H9 (cell line): ENCODE measurements at regions not wholly inside any gene's neighbourhood (a gene's known extent, or its start where the extent isn't known, plus 50 kb on each side); places are given as distances from the start of the nearest gene placed in this dataset.

ENCODE experiments used
- DNase-seq: peaks from one replicate; pipeline ENCODE4 v3.0.0-alpha.2; 2017
- H2AFZ ChIP-seq: one replicate; pipeline ENCODE4 v1.6.1; 2013; ENCODE audit warnings: mild to moderate bottlenecking, low read length, control low read depth, moderate library complexity
- H2AK5ac ChIP-seq: 2 replicates; pipeline ENCODE4 v1.6.1; 2013; ENCODE audit warnings: low read length, control low read depth, mixed read lengths; ENCODE audit not compliant: insufficient read length
- H2BK120ac ChIP-seq: one replicate; pipeline ENCODE4 v1.6.1; 2013; ENCODE audit warnings: low read depth, mild to moderate bottlenecking, low read length, control low read depth, inconsistent platforms; ENCODE audit not compliant: poor library complexity, severe bottlenecking
- H2BK12ac ChIP-seq: 2 replicates; pipeline ENCODE4 v1.6.1; 2013; ENCODE audit warnings: low read length, control low read depth, mixed read lengths, low read depth; ENCODE audit not compliant: insufficient read length
- H2BK15ac ChIP-seq: 2 replicates; pipeline ENCODE4 v1.6.1; 2013; ENCODE audit warnings: low read depth, low read length, control low read depth
- H2BK20ac ChIP-seq: one replicate; pipeline ENCODE4 v1.6.1; 2013; ENCODE audit warnings: low read depth, mild to moderate bottlenecking, low read length, control low read depth, inconsistent platforms; ENCODE audit not compliant: poor library complexity, severe bottlenecking
- H2BK5ac ChIP-seq: 2 replicates; pipeline ENCODE4 v1.6.1; 2013; ENCODE audit warnings: low read length, control low read depth, mixed read lengths; ENCODE audit not compliant: insufficient read length
- H3K14ac ChIP-seq: 2 replicates; pipeline ENCODE4 v1.6.1; 2013; ENCODE audit warnings: low read length, control low read depth; ENCODE audit not compliant: insufficient read depth
- H3K18ac ChIP-seq: 2 replicates; pipeline ENCODE4 v1.6.1; 2013; ENCODE audit warnings: low read depth, mild to moderate bottlenecking, mixed read lengths, low read length, control low read depth; ENCODE audit not compliant: insufficient read length
- H3K23ac ChIP-seq: 2 replicates; pipeline ENCODE4 v1.6.1; 2013; ENCODE audit warnings: low read length, control low read depth, mixed read lengths, low read depth; ENCODE audit not compliant: insufficient read length
- H3K23me2 ChIP-seq: 2 replicates; pipeline ENCODE4 v1.6.1; 2013; ENCODE audit warnings: low read depth, mild to moderate bottlenecking, mixed read lengths, low read length, control low read depth; ENCODE audit not compliant: insufficient read length, poor library complexity, severe bottlenecking
- H3K27ac ChIP-seq: 2 replicates; pipeline ENCODE4 v1.5.1; 2013; ENCODE audit warnings: low read length, control low read depth, mixed read lengths, low read depth; ENCODE audit not compliant: insufficient read length
- H3K27me3 ChIP-seq: 2 replicates; pipeline ENCODE4 v1.6.1; 2013; ENCODE audit warnings: low read length, control low read depth, inconsistent platforms; ENCODE audit not compliant: insufficient read depth
- H3K4ac ChIP-seq: 2 replicates; pipeline ENCODE4 v1.6.1; 2013; ENCODE audit warnings: low read depth, mild to moderate bottlenecking, control low read depth, inconsistent platforms, low read length, moderate library complexity
- H3K4me1 ChIP-seq: 2 replicates; pipeline ENCODE4 v1.6.1; 2013; ENCODE audit warnings: low read length, control low read depth, inconsistent platforms; ENCODE audit not compliant: insufficient read depth
- H3K4me2 ChIP-seq: 2 replicates; pipeline ENCODE4 v1.6.1; 2013; ENCODE audit warnings: low read length, control low read depth, mixed read lengths; ENCODE audit not compliant: insufficient read length, insufficient read depth
- H3K56ac ChIP-seq: 2 replicates; pipeline ENCODE4 v1.6.1; 2013; ENCODE audit warnings: low read depth, mild to moderate bottlenecking, mixed read lengths, low read length, control low read depth; ENCODE audit not compliant: insufficient read length
- H3K79me1 ChIP-seq: 2 replicates; pipeline ENCODE4 v1.6.1; 2013; ENCODE audit warnings: low read depth, mild to moderate bottlenecking, moderate library complexity, low read length, control low read depth, inconsistent platforms; ENCODE audit not compliant: insufficient read depth, poor library complexity, severe bottlenecking
- H3K79me2 ChIP-seq: 2 replicates; pipeline ENCODE4 v1.6.1; 2013; ENCODE audit warnings: low read length, control low read depth, inconsistent platforms; ENCODE audit not compliant: insufficient read depth
- H3K9ac ChIP-seq: 2 replicates; pipeline ENCODE4 v1.6.1; 2013; ENCODE audit warnings: low read length, control low read depth, mixed read lengths; ENCODE audit not compliant: insufficient read length; ENCODE audit errors: extremely low read depth
- H3K9me3 ChIP-seq: one replicate; pipeline ENCODE4 v1.6.1; 2013; ENCODE audit warnings: low read depth, low read length, inconsistent platforms; ENCODE audit not compliant: control insufficient read depth
- H3T11ph ChIP-seq: one replicate; pipeline ENCODE4 v1.6.1; 2013; ENCODE audit warnings: mild to moderate bottlenecking, low read length, control low read depth, inconsistent platforms
- H4K20me1 ChIP-seq: one replicate; pipeline ENCODE4 v1.6.1; 2013; ENCODE audit not compliant: control insufficient read depth, insufficient read length, insufficient read depth
- H4K5ac ChIP-seq: 2 replicates; pipeline ENCODE4 v1.6.1; 2013; ENCODE audit warnings: low read depth, mild to moderate bottlenecking, mixed read lengths, low read length, control low read depth; ENCODE audit not compliant: insufficient read length
- H4K8ac ChIP-seq: replicated peaks from 2 replicates; pipeline ENCODE4 v1.6.1; 2013; ENCODE audit warnings: low read length, control low read depth, mixed read lengths, low read depth; ENCODE audit not compliant: insufficient read length
- H4K91ac ChIP-seq: 2 replicates; pipeline ENCODE4 v1.6.1; 2013; ENCODE audit warnings: low read depth, mild to moderate bottlenecking, moderate library complexity, mixed read lengths, low read length, control low read depth; ENCODE audit not compliant: insufficient read length
- H3K27ac Mint-ChIP-seq, 3 experiments: 2 replicates in 2 of 3; 3 replicates in 1 of 3; pipeline ENCODE4 v1.8.0; 2020 to 2021; ENCODE audit warnings: mixed read lengths in 3 of 3, mild to moderate bottlenecking in 1 of 3, moderate library complexity in 1 of 3
- H3K27me3 Mint-ChIP-seq: 2 replicates; pipeline ENCODE4 v1.8.0; 2021; ENCODE audit warnings: low read depth, mild to moderate bottlenecking, moderate library complexity, mixed read lengths
- H3K36me3 Mint-ChIP-seq, 3 experiments: 2 replicates in 2 of 3; 3 replicates in 1 of 3; pipeline ENCODE4 v1.8.0; 2020 to 2021; ENCODE audit warnings: low read depth in 3 of 3, mixed read lengths in 3 of 3; ENCODE audit not compliant: insufficient read depth in 1 of 3
- H3K4me1 Mint-ChIP-seq, 2 experiments: 2 replicates each; pipeline ENCODE4 v1.8.0; 2020; ENCODE audit warnings: mixed read lengths in 2 of 2
- H3K4me3 Mint-ChIP-seq, 2 experiments: 2 replicates in 1 of 2; 3 replicates in 1 of 2; pipeline ENCODE4 v1.8.0; 2020 to 2021; ENCODE audit warnings: mild to moderate bottlenecking in 2 of 2, mixed read lengths in 2 of 2, moderate library complexity in 1 of 2
- H3K9me3 Mint-ChIP-seq, 2 experiments: 2 replicates in 1 of 2; 3 replicates in 1 of 2; pipeline ENCODE4 v1.8.0; 2020; ENCODE audit warnings: mild to moderate bottlenecking in 2 of 2, mixed read lengths in 2 of 2, moderate library complexity in 1 of 2
- WGBS: extraction: QIAGEN DNeasy Blood & Tissue Kit; methylation state at CpG from one replicate; pipeline ENCODE4 v1.1.7; 2013; ENCODE audit warnings: missing lambda C conversion rate, low lambda C conversion rate, mixed read lengths; ENCODE audit not compliant: insufficient read length; ENCODE audit errors: extremely low coverage; 5-methylcytosine and 5-hydroxymethylcytosine counted together
- TF ChIP-seq, protein P1 (sequence below): fragments of 200-600 bp; sonication (generic); conservative IDR thresholded peaks from 3 replicates; pipeline ENCODE4 v1.8.0; 2021; ENCODE audit warnings: antibody characterized with exemption, mild to moderate bottlenecking

DNA sequence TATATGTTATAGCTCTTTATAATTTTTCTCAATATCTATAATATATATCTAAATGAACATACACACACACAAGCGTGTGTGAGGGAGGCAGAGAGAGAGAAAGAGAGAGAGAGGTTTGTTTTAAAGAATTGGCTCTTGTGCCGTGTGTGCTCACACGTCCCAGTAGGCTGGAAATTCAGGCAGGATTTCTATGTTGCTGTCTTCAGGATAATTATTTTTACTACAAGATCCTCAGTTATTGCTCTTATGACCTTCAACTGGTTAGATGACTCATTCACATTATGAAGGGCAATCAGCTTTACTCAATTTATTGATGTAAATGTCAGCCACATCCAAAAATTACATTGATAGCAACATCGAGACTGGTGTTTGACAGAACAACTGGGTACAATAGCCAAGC, 1520.7 kb upstream of the PCDH7 start:
- H2AFZ ChIP-seq = no peak overlapping the region
- no peaks in the 10 kb centered on the region for H3K9me3 Mint-ChIP-seq
- TF ChIP-seq, protein P1, sequence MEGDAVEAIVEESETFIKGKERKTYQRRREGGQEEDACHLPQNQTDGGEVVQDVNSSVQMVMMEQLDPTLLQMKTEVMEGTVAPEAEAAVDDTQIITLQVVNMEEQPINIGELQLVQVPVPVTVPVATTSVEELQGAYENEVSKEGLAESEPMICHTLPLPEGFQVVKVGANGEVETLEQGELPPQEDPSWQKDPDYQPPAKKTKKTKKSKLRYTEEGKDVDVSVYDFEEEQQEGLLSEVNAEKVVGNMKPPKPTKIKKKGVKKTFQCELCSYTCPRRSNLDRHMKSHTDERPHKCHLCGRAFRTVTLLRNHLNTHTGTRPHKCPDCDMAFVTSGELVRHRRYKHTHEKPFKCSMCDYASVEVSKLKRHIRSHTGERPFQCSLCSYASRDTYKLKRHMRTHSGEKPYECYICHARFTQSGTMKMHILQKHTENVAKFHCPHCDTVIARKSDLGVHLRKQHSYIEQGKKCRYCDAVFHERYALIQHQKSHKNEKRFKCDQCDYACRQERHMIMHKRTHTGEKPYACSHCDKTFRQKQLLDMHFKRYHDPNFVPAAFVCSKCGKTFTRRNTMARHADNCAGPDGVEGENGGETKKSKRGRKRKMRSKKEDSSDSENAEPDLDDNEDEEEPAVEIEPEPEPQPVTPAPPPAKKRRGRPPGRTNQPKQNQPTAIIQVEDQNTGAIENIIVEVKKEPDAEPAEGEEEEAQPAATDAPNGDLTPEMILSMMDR = no peak

More for the DNA sequence above, 1520.7 kb upstream of the PCDH7 start:
- H3K27me3 ChIP-seq = no peaks in the 10 kb centered on the region
- H2AK5ac ChIP-seq = no peak overlapping the region
- H3T11ph ChIP-seq = no peak overlapping the region
- no peaks in the 10 kb centered on the region for H3K9me3 ChIP-seq
- no peak overlapping the region for H2BK120ac ChIP-seq
- no CpG with 5 or more reads among the region's 4 CpGs for WGBS
- no peak for DNase-seq
- H3K23ac ChIP-seq = no peak overlapping the region
- H3K27ac ChIP-seq = no peak overlapping the region
- no peaks in the 10 kb centered on the region for H4K20me1 ChIP-seq
- no peak overlapping the region for H4K5ac ChIP-seq
- no peak overlapping the region for H2BK20ac ChIP-seq
- no peak overlapping the region for H3K4me2 ChIP-seq
- no peak overlapping the region for H3K4me3 Mint-ChIP-seq
- H3K18ac ChIP-seq = no peak overlapping the region
- H3K4me1 Mint-ChIP-seq = no peaks in the 10 kb centered on the region
- no peak overlapping the region for H2BK12ac ChIP-seq
- H3K14ac ChIP-seq = no peak overlapping the region
- H3K27ac Mint-ChIP-seq = no peak overlapping the region
- no peaks in the 10 kb centered on the region for H3K36me3 Mint-ChIP-seq
- H2BK15ac ChIP-seq = no peak overlapping the region
- no peaks in the 10 kb centered on the region for H3K23me2 ChIP-seq
- H3K79me2 ChIP-seq = no peaks in the 10 kb centered on the region
- no peaks in the 10 kb centered on the region for H3K4me1 ChIP-seq
- no peak overlapping the region for H4K91ac ChIP-seq
- H3K79me1 ChIP-seq = no peaks in the 10 kb centered on the region
- H2BK5ac ChIP-seq = no peak overlapping the region
- no peak overlapping the region for H3K4ac ChIP-seq
- H3K27me3 Mint-ChIP-seq = no peaks in the 10 kb centered on the region
- no peak overlapping the region for H4K8ac ChIP-seq
- no peak overlapping the region for H3K9ac ChIP-seq
- no peak overlapping the region for H3K56ac ChIP-seq
